Ammon's horn (tissue), 1 donor: ENCODE measurements at regions not wholly inside any gene's neighbourhood (a gene's known extent, or its start where the extent isn't known, plus 50 kb on each side); places are given as distances from the start of the nearest gene placed in this dataset.

Experiments
- DNase-seq: peaks from one replicate; pipeline ENCODE4 v3.0.0-alpha.2; 2016; ENCODE audit warnings: low spot score

DNA sequence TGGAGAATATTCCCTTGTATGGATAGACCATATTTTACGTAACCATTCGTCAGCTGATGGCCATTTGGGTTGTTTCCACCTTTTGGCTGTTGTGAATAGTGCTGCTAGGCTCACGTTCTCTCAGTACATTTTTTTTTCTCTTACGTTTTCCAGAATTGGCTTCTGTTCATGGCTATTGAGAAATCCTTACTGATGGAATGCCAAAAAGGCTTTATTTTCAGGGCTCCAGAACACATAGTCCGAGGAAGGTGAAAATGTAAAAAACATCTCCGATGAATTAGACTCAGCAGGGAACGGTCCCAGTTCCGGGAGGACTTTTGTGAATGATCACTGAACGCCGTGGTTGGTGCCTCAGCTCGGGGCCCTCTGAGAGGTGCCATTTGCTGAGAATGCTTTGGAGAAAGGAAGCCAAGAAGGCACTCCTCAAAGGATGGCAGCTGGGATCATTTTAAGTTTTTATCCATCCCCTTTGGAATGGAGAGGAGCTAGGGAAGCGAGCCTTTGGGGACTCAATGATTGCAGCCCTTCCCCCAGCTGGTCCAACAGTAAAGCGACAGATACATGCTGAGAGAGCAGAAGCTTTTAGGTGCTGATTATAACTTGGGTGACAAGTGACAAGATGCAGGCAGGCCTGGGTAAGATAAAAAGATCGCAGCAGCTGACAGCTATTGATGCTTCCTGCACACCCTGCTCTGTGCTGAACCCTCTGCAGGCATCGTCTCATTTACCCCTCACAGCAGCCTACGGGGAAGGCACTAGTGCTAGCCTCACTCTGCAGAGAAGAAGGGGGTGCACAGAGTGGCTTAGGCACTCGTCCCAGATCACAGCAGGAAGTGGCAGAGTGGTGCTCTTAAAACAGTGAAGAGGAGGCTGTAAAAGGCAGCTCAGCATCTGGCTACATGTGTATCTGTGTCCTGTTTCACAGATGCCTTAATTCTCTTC is 133.4 kb upstream of the KCNG1 start:
- DNase-seq, result peak; percentile 27

DNA sequence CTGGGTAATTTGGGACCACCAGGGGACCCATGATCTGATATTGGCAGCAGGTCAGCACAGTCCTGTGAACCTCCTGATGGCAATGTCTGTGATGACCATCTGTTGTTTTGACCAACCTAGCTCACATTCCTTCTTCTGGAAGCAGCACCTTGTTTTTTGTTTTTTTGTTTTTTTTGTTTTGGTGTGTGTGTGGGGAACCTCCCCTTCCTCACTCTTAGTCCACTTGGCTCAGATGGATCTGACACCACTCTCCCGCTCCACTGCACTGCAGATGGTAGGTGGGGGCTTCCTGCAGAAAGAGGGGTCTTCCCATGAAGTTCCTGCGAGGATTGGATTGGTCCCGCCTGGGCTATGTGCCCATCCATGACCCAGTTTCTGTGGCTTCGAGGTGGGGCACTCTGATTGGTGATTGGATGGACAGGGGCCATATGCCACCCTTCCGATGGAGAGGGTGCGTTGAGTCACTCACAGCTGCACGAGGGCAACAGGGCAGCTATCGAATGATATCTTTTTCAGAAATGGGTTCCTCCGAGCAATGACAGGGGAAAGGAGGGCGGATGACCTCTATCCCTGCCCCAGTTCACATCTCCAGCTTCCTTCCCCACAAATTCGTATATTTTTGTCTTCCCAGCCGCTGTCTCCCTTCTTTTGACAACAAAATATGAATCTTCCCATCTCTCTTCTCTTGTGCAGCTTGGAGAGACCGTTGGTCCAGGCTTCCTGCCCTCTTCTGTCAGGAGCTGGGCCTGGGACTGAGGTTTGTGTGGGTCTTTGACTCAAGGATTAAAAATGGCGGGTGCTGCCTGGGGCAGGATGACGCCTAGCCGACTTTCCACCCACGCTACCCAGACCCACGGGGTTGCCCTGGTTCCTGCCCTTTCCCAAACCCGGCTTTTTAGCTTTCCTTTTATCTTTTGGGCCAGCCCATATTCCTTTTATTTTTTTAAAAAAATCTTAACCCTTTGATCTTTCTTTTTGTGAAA is 132.1 kb upstream of the KCNG1 start:
- DNase-seq, result no peak

DNA sequence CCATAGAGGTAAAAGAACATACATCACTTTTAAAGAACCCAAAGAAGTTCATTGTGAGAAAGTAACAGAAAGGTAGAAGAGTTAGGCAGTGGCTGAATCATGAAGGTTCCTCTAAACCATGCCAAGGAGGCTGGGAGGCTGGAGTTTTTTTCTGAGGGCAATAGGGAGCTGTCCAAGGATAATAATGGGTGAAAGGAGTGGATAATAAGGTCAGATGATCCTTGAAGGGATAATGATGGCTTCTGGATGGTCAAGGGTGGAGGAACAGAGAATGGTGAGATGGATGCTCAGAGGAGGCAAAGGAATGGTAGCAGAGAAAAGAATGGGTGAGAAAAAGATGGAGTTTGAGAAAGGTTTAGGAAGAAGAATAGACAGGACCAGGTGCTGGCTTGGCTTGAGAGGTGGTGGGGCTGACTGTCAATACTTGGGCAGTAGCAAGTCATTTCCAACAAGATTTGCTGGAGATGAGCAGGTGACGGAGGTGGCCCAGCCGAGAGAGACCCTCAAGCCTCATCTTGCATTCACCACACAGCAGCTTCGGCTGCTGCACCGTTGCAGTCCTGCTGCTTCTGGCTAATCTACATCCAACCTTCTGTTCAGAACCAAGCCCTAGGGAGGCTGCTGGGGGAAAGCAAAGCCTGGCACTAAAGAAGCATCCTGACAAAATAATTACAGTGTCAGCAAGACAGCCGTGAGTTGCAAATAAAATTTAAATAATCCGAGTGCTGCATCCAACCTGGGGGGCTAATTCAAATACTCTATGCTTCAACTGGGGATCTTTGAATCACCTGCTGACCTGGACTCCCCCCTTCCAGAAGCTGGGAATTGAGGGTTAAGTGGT is 131.2 kb upstream of the KCNG1 start:
- DNase-seq, result no peak

DNA sequence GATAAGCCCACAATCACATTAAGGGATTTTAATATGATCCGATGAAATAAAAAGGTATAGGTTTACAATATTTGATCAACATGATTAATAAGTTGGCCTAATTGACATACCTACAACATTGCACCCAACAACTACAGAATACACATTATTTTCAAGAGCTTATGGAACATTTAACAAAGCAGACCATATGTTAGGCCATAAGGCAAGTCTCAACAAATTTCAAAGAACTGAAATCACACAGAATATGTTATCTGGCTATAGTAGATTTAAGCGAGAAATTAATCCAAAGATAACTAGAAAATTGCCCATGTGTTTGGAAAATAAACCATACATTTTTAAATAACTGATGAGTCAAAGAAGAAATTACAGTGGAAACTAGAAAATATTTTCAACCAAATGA is 126.0 kb upstream of the KCNG1 start:
- DNase-seq, result no peak

DNA sequence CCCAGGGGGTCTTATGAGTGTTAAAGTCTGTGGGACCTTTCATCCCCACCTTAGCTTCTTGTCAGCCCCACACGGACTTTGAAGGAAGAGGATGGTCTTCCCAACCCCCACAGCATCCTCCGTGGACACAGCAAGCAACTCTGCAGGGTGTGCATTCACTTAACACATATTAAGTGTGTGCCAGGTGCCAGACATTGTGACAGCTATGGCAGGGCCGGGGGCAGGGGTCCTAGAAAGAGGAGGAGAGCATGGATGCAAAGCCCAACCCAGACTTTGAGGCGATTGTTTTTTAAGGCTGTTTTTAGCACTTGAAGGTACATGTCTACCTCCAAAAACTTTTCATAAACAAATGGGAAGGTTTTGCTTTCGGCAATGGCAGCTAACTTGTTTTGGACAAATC is 121.6 kb upstream of the KCNG1 start:
- no peak for DNase-seq

DNA sequence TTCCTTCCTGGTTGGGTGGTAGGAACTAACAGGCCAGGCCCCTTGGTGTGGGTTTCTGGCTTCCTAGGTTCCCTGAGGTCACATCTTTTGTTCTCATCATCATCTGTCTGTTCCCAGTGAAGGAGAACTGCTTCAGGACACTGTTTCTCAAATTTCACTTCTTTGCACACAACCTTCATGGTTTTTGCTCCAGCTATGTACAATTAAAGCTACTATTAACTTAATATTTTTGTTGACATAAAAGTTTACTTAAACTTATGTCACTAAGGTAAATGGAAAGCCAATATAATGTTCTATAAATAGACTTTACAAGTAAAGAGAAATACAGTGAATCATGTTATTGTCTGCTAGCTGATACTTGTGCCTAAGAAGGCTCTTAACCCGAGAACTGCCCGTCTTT is 120.7 kb upstream of the KCNG1 start:
- DNase-seq, result no peak

DNA sequence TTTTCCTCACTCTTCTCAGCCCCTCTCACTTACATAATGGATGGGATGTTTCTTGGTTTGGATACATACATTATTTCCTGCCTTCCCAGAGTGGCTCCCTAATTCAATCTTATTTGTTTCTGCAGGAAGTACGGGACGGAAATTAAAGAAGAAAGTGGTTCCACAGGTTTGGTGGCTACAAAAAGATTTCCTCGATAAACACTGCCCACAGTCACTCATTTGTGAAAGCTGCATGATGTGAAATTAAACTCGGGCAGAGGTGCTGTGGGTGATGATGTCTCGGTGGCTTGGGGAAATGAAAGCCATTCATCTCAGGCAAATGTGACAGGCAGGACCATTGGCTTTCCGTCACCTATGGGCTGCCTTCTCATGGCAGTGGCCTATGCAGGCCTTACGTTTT is 119.5 kb upstream of the KCNG1 start:
- no peak for DNase-seq

DNA sequence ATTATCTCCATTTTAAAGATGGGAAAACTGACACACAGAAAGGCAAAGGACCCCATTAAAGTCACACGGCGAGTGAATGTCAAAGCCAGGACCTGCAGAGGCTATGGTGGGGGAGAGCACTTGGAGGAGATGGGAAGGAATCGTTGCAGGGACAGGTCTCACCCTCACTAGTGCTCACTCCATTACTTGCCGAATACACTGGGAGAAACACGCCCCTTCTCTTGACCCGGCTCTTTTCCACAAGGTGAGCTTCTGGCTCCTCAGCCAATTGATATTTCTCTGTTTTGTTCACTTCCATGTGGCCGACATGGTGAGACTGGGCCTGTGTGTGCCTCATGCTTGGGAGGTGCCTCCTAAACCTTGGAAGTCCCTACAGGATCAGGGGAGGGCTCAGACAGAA is 117.8 kb upstream of the KCNG1 start:
- DNase-seq, result no peak

DNA sequence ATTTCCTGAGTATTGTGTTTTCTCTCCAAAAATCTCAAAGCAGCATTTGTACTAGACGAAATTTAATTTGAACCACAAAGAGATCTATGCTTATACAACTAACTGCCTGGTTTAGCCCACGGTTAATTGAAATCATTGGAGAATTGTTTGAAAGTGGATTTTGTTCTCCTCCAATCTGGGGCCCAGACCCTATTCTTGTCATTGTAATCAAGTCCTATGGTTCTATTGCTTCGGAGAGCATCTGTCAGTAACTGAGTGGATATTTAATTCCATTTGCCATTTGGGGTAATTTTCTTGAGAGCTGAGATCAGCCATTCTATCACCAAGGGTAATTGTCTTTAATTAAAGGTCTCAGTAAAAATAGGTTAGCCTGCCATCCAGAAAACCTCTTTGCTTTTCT is 117.0 kb upstream of the KCNG1 start:
- DNase-seq, result no peak

DNA sequence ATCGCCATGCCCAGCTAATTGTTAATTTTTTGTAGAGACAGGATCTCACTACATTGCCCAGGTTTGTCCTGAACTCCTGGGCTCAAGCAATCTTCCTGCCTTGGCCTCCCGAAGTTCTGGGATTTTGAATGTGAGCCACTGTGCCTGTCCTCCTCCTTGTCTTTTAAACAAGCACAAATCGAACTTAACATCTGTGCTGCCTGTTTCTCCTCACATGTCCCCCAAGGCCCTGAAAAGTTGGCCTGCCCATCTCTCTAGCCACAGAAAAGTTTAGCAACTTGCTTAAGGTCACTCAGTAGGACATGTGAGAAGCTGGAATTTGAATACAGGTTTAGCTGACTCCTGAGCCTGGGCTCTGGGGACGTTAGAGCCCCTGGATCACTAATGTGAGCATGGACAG is 115.7 kb upstream of the KCNG1 start:
- no peak for DNase-seq

DNA sequence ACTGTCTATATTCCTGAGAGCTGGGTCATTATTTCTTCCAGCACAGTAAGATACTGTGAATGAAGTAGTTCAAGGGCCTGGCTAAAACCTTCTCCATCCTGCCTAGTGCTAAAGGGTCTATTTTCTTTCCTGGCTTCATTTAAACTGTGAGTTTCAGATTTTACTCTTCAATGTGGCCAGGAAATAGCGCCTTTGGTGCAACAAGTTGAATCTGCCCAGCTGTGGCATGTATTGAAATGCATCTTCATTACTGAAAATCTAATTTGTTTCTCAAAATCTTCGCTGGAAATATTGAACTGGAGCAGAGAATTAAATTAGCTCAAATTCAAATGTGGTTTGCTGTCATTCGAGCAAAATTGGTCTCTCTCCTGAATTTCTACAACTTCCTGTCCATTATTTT is 114.6 kb upstream of the KCNG1 start:
- DNase-seq, result no peak

DNA sequence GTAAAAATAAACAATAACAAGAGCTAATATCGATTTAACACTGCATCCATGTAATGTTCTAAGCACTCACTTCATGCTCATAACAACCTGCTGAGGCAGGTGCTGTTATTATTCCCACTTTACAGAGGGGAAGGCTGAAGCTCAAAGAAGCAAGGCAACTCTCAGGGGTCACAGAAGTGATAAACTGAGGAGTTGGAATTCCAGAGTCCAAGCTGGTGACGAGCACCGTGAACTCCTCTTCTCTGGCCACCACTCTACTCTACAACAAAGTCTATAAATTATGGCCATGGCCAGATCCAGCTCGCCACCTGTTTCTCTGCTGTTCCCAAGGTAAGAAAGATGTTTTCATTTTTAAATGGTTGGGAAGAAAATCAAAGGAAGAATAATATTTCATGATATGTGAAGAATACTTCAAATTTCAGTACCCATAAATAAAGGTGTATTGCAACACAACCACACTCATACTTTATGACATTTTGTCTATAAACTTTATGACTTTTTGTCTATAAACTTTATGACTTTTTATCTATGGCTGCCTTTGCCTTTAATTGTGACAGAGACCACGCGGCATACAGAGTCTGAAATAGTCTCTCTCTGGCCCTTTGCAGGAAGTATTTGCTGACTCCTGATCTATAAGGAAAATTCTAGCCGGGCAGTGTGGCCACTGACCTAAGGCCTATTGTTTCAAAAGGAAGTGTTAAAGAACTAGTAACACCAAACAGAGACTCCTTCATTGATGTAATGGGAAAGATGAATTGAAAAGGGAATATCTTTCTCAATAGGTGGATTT is 113.2 kb upstream of the KCNG1 start:
- no peak for DNase-seq

DNA sequence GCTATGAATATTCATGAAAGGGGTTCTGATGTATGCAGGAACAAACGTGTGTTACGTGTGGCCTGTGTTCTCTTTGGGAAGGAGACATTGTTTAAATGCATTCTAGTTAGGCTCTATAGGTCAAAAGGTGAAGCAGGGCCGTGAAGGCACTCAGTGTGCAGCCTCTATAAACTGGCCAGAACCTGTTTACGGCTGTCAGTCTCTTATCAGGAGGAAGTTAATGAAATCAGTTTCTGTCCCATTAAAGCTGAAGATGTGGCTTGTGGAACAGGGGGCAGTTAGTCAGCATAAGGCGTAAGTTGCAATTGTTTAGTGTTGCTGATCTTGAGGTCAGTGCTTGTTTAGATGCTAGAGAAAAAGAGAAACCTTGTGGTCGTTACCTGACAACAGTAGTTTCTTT is 111.5 kb upstream of the KCNG1 start:
- no peak for DNase-seq

DNA sequence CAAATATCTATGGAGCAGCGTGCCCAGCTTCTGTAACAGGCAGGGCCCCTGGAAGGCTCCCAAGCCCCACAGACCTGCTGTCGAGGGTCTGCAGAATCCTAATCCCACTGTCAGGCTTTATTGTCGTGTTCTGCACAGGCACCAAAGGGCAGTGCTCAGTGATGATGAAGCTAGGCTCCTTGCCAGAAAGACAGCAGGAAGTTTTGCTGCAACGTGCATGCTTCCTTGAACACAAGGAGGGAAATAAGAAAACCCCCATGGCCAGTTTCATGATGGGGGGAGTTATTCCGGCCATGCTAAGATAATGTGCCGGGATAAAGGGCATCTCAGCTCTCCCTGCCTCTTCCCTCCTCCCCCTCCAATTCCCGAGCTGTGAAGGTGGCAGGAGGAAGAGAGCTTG is 109.4 kb upstream of the KCNG1 start:
- no peak for DNase-seq

DNA sequence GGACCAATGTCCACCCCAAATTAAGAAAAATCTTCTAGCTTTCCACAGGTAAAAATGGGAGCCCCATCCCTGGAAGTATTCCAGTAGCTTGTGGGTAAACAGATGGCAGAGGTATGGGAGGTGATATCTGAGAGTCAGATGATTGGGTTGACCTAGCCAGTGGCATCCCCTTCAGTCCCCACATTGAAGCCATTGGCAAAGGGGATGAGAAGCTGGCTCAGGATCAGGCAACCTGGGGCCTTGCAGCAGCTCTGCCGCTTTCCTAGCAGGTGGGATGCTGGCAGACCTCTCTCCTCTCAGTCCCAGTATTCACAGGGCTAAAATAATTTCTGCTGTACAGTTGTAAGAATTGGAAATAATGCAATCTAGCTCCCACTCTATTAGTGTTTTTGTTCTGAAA is 108.9 kb upstream of the KCNG1 start:
- DNase-seq, result no peak

DNA sequence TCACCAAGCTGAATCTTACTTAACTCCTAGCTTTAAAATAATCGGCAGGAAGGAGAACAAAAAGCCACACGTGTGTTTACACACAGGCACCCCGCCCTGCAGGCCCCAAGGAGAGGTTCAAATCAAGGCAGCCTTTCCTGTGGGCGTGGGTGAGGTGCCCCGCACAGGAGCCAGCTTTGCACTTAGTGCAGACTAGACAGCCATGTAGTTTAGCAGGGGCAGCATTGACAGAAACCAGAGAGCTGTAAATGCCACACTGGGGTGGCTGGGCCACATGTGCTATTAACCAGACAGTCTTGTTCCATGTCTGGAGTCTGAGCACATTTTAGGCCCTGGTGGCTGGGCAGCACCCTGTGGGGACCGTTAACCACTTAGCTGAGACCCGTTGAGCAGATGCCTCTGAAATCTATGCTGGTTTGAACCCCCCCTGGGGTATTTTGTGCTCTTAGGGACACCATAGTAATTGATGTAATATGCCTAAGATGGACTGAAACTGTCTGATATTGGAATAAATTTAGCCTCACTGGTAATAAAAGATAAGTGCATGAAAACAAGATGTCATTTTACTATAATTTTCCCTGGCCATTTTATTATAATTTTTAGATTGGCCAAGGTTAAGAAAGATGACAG is 106.4 kb upstream of the KCNG1 start:
- DNase-seq, result no peak

DNA sequence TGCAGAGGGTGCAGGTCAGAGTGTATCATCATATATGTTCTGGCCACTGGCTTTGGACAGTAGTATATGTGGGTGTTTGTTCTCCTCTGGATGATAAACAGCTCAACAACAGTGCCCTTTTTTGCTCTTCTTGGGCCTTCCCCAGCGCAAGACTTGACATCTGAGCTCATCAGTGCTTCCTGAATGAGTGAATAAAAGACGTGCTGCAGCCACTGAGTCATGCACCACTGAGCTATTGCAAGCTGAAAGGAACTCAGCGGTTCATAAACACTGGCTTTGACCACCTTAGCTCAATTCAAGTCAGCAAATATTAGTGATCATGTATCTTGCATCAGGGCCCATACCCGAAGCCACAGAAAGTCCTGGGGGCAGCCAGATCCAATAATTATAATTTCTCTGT is 105.3 kb upstream of the KCNG1 start:
- DNase-seq, result no peak

DNA sequence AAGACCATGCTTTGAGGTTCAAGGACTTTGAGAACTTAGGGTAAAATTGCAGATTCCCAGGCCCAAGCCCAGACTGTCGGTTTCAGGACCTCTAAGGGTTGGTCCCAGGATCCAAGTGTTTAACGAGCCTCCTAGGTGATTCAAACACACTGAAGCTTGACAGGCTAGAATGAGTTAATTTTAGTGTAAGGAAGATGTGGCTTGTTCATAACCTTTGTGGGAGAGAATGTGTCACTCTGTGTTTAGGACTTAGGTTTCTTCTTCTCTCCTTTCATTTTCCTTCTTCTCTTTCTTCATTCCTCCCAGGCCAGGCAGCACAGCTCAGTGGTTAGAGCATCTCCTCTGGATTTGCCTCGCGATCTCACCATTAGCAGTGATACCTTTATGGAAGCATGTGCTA is 104.8 kb upstream of the KCNG1 start:
- no peak for DNase-seq

DNA sequence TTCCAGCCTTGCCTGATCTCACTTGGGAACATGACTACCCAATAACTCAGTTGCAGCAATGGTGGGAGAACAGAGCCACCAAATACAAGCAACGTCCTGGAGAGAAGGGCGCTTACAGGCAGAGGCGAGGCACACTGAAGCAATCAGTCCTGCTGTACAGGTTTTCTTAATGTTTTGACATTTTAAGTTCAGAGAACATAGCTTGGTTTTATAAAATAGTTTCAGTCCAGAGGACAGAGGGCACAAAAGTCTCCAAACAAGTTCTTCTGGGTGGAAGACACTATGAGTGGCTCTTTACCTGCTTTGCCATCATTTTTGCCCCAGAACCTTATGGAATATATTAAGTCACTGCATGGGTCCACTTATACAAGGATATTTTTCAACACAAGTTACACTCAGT is 103.4 kb upstream of the KCNG1 start:
- DNase-seq, result no peak

DNA sequence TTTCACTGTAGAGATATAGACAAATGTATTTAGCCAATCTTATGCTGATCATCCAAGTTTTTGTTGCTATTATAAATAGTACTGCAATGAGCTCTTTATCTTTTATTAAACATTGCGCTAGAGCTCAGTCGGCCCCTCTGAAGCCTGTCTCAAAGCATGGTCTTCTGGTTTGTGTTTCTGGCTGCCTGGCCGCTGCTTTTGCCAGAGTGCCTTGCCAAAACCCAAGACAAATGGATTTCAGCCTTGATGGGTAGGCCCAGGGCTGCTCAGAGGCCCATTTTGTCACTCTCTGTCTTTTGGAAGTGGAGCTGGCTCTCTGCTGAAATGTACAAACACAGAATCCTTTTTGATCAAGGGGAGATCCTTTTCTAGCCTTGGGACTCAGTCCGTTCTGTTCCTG is 102.9 kb upstream of the KCNG1 start:
- no peak for DNase-seq

DNA sequence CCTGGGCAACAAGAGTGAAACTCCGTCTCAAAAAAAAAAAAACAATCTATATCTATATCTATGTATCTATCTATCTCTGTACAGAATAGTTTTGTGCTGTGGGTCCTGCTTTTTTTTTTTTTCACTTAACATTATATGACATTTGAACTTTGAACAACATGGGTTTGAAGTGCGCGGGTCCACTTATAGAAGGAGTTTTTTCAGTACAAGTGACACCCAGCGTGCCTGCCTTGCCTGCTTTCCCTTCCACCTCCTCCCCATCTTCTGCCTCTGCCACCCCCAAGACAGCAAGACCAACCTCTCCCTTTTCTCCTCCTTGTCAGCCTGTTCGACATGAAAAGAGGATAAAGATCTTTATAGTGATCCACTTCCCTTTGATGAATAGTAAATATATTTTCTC is 102.2 kb upstream of the KCNG1 start:
- DNase-seq, result no peak
